OCI-LY3 (cell line): ENCODE measurements at regions not wholly inside any gene's neighbourhood (a gene's known extent, or its start where the extent isn't known, plus 50 kb on each side); places are given as distances from the start of the nearest gene placed in this dataset.

Source experiments
- H2AFZ ChIP-seq: fragments of 200-600, 300-600 bp; shearing (Covaris generic); 2 replicates; pipeline ENCODE4 v1.6.0; 2014; ENCODE audit warnings: antibody characterized with exemption, low read depth, low read length
- H3K27ac ChIP-seq: fragments of 200-600, 300-600 bp; sonication (generic); 2 replicates; pipeline ENCODE4 v1.5.1; 2014; ENCODE audit warnings: mild to moderate bottlenecking, low read length, moderate library complexity, mixed read lengths
- H3K27me3 ChIP-seq: fragments of 200-600, 300-600 bp; sonication (generic); 2 replicates; pipeline ENCODE4 v1.6.1; 2014; ENCODE audit warnings: low read depth, low read length, mixed read lengths
- H3K36me3 ChIP-seq: fragments of 200-600, 300-600 bp; sonication (generic); replicated peaks from 2 replicates; pipeline ENCODE3; 2014; ENCODE audit warnings: low read depth, low read length, mixed read lengths
- H3K4me1 ChIP-seq: fragments of 300-600, 200-600 bp; sonication (generic); 2 replicates; pipeline ENCODE4 v1.6.1; 2014; ENCODE audit warnings: low read length, mixed read lengths
- H3K4me2 ChIP-seq: fragments of 200-600, 300-600 bp; sonication (generic); 2 replicates; pipeline ENCODE4 v1.6.1; 2014; ENCODE audit warnings: low read length, mixed read lengths
- H3K4me3 ChIP-seq: fragments of 300-600, 200-600 bp; sonication (generic); 2 replicates; pipeline ENCODE4 v1.5.1; 2014; ENCODE audit warnings: antibody characterized with exemption, mild to moderate bottlenecking, low read length, moderate library complexity
- H3K79me2 ChIP-seq: fragments of 300-600, 200-600 bp; shearing (Covaris generic); 2 replicates; pipeline ENCODE4 v1.6.1; 2014; ENCODE audit warnings: mild to moderate bottlenecking, low read length, mixed read lengths
- H3K9ac ChIP-seq: fragments of 300-600, 200-600 bp; shearing (Covaris generic); 2 replicates; pipeline ENCODE4 v1.6.0; 2014; ENCODE audit warnings: mild to moderate bottlenecking, low read length, moderate library complexity
- H3K9me3 ChIP-seq: fragments of 200-600, 300-600 bp; shearing (Covaris generic); 2 replicates; pipeline ENCODE4 v1.6.1; 2014; ENCODE audit warnings: low read length, mixed read lengths; ENCODE audit not compliant: insufficient read depth
- H4K20me1 ChIP-seq: fragments of 200-600, 300-600 bp; sonication (generic); 2 replicates; pipeline ENCODE4 v1.6.1; 2016; ENCODE audit warnings: low read length, mixed read lengths; ENCODE audit not compliant: insufficient read depth
- EZH2phosphoT487 ChIP-seq: fragments of 200-600 bp; shearing (Covaris generic); IDR thresholded peaks from 2 replicates; pipeline ENCODE4 v1.6.1; 2018; ENCODE audit warnings: antibody characterized with exemption, mixed run types, low read depth
- TF ChIP-seq, protein P1 (sequence below): fragments of 200-600, 300-600 bp; sonication (generic); IDR thresholded peaks from 2 replicates; pipeline ENCODE4 v1.5.1; 2014; ENCODE audit warnings: antibody characterized with exemption, low read length, low read depth

- H3K27ac ChIP-seq: no peak overlapping the region
- H3K9ac ChIP-seq: no peak overlapping the region
These were observed 664.4 kb downstream of the MATN1 start for GRCh38 chr1:30058970-30059369.

DNA sequence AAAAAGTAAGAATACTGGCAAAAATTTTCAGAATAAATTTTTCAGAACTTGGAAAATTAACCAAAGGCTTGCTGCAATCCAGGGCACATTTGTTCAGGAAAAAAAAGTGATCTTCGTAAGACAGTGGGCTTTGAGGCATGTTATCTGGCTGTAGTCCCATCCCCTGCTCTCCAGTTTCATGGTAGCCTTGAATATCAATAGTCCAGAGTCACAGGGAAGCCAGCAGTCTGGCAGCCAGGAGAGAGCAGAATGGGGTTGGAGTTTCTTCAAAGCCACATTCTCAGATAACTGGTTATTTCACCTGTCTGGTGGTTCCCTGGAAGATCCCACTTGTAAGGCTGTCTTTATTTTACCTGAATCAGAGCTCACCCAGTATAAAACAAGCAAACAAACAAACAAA lies 669.3 kb downstream of the MATN1 start:
- no peak overlapping the region for H3K4me2 ChIP-seq
- H4K20me1 ChIP-seq: no peaks in the 10 kb centered on the region
- no peaks in the 10 kb centered on the region for H3K36me3 ChIP-seq
- TF ChIP-seq EZH2phosphoT487: no peak
- TF ChIP-seq, protein P1, sequence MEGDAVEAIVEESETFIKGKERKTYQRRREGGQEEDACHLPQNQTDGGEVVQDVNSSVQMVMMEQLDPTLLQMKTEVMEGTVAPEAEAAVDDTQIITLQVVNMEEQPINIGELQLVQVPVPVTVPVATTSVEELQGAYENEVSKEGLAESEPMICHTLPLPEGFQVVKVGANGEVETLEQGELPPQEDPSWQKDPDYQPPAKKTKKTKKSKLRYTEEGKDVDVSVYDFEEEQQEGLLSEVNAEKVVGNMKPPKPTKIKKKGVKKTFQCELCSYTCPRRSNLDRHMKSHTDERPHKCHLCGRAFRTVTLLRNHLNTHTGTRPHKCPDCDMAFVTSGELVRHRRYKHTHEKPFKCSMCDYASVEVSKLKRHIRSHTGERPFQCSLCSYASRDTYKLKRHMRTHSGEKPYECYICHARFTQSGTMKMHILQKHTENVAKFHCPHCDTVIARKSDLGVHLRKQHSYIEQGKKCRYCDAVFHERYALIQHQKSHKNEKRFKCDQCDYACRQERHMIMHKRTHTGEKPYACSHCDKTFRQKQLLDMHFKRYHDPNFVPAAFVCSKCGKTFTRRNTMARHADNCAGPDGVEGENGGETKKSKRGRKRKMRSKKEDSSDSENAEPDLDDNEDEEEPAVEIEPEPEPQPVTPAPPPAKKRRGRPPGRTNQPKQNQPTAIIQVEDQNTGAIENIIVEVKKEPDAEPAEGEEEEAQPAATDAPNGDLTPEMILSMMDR: no peak
- H3K9me3 ChIP-seq: no peaks in the 10 kb centered on the region
- no peak overlapping the region for H2AFZ ChIP-seq
- H3K9ac ChIP-seq: no peak overlapping the region
- no peaks in the 10 kb centered on the region for H3K79me2 ChIP-seq
- no peak overlapping the region for H3K4me3 ChIP-seq
- H3K27ac ChIP-seq: no peak overlapping the region
- H3K4me1 ChIP-seq: no peaks in the 10 kb centered on the region
- H3K27me3 ChIP-seq: peaks cover 5% of the 10 kb centered on the region; the same call in 1 of the 2 replicates

More at GRCh38 chr1:30058970-30059369, 664.4 kb downstream of the MATN1 start:
- 0 out of 2 replicates have a peak, but pooled peaks cover 5% of the 10 kb centered on the region for H3K27me3 ChIP-seq
- no peaks in the 10 kb centered on the region for H3K36me3 ChIP-seq
- no peaks in the 10 kb centered on the region for H3K4me1 ChIP-seq
- no peaks in the 10 kb centered on the region for H4K20me1 ChIP-seq
- TF ChIP-seq, protein P1: no peak
- TF ChIP-seq EZH2phosphoT487: no peak
- H3K4me2 ChIP-seq: no peak overlapping the region
- no peaks in the 10 kb centered on the region for H3K9me3 ChIP-seq
- no peaks in the 10 kb centered on the region for H3K79me2 ChIP-seq
- H3K4me3 ChIP-seq: no peak overlapping the region
- no peak overlapping the region for H2AFZ ChIP-seq

GRCh38 chr1:30052178-30052577 lies 671.2 kb downstream of the MATN1 start:
- Histone ChIP-seq H3K27ac (no peak overlapping the region), H3K9ac (no peak overlapping the region), H3K4me1 (no peaks in the 10 kb centered on the region), H3K36me3 (no peaks in the 10 kb centered on the region), H3K27me3 (peaks cover 5% of the 10 kb centered on the region; the same call in 1 of the 2 replicates), H3K4me3 (no peak overlapping the region), H2AFZ (no peak overlapping the region), H3K79me2 (no peaks in the 10 kb centered on the region), H3K9me3 (no peaks in the 10 kb centered on the region), H3K4me2 (no peak overlapping the region), H4K20me1 (no peaks in the 10 kb centered on the region)
- TF ChIP-seq, protein P1: no peak
- TF ChIP-seq EZH2phosphoT487: no peak

GRCh38 chr1:30051777-30052176 lies 671.6 kb downstream of the MATN1 start:
- no peak overlapping the region for H3K9ac ChIP-seq
- H3K4me3 ChIP-seq: no peak overlapping the region
- no peak overlapping the region for H3K4me2 ChIP-seq
- no peaks in the 10 kb centered on the region for H3K9me3 ChIP-seq
- H3K36me3 ChIP-seq: no peaks in the 10 kb centered on the region
- TF ChIP-seq, protein P1: no peak
- TF ChIP-seq EZH2phosphoT487: no peak
- no peaks in the 10 kb centered on the region for H4K20me1 ChIP-seq
- peaks cover 5% of the 10 kb centered on the region; the same call in 1 of the 2 replicates for H3K27me3 ChIP-seq
- H3K27ac ChIP-seq: no peak overlapping the region
- H2AFZ ChIP-seq: no peak overlapping the region
- no peaks in the 10 kb centered on the region for H3K79me2 ChIP-seq
- H3K4me1 ChIP-seq: no peaks in the 10 kb centered on the region
